DMS79 (cell line): ENCODE measurements at regions not wholly inside any gene's neighbourhood (a gene's known extent, or its start where the extent isn't known, plus 50 kb on each side); places are given as distances from the start of the nearest gene placed in this dataset.

Source experiments
- DNase-seq: peaks from one replicate; lab custom pipeline; 2025; lab: John Stamatoyannopoulos, UW

- DNase-seq = no peak
Observed at GRCh38 chr2:5403392-5403791, 288.8 kb upstream of the SOX11 start.

GRCh38 chr2:5409898-5410381 is 282.2 kb upstream of the SOX11 start:
- peak; percentile 48 for DNase-seq

GRCh38 chr2:5410991-5411700 is 281.0 kb upstream of the SOX11 start:
- no peak for DNase-seq

GRCh38 chr2:5412001-5412400 is 280.2 kb upstream of the SOX11 start:
- DNase-seq = no peak

- DNase-seq = no peak
Observed at GRCh38 chr2:5433855-5434254, 258.3 kb upstream of the SOX11 start.

GRCh38 chr2:5437375-5437774 is 254.8 kb upstream of the SOX11 start:
- DNase-seq = no peak

- no peak for DNase-seq
Observed at GRCh38 chr2:5440174-5440573, 252.0 kb upstream of the SOX11 start.

GRCh38 chr2:5442736-5443135 is 249.4 kb upstream of the SOX11 start:
- DNase-seq = no peak

GRCh38 chr2:5444168-5444567 is 248.0 kb upstream of the SOX11 start:
- DNase-seq = no peak

- no peak for DNase-seq
Observed at GRCh38 chr2:5444854-5445253, 247.3 kb upstream of the SOX11 start.

- no peak for DNase-seq
Observed at GRCh38 chr2:5449867-5450266, 242.3 kb upstream of the SOX11 start.

GRCh38 chr2:5453220-5454050 is 238.7 kb upstream of the SOX11 start:
- DNase-seq = no peak

GRCh38 chr2:5454051-5454390 is 238.2 kb upstream of the SOX11 start:
- no peak for DNase-seq

- no peak for DNase-seq
Observed at GRCh38 chr2:5459041-5459440, 233.1 kb upstream of the SOX11 start.

GRCh38 chr2:5464657-5465056 is 227.5 kb upstream of the SOX11 start:
- DNase-seq = no peak

- no peak for DNase-seq
Observed at GRCh38 chr2:5465859-5466258, 226.3 kb upstream of the SOX11 start.

- DNase-seq = no peak
Observed at GRCh38 chr2:5467178-5467905, 224.8 kb upstream of the SOX11 start.

- no peak for DNase-seq
Observed at GRCh38 chr2:5472673-5473072, 219.5 kb upstream of the SOX11 start.

GRCh38 chr2:5473635-5474034 is 218.5 kb upstream of the SOX11 start:
- no peak for DNase-seq

- no peak for DNase-seq
Observed at GRCh38 chr2:5474716-5475115, 217.5 kb upstream of the SOX11 start.

- no peak for DNase-seq
Observed at GRCh38 chr2:5479265-5479928, 212.8 kb upstream of the SOX11 start.

GRCh38 chr2:5482929-5483331 is 209.3 kb upstream of the SOX11 start:
- peak; percentile 43 for DNase-seq
